ENCODE measurements at regions not wholly inside any gene's neighbourhood (a gene's known extent, or its start where the extent isn't known, plus 50 kb on each side); places are given as distances from the start of the nearest gene placed in this dataset.
"Not testable (repeated sequence)": the region's sequence is repeated elsewhere in the genome, so short reads cannot be mapped to it uniquely, and the experiment has no call there.

GRCh38 chr6:147441751-147442150 lies 66.7 kb upstream of the SAMD5 start:
- no peak for DNase-seq (ENCODE audit: low spot score)
- Mint-ChIP-seq H3K4me1 (ENCODE audit: low read depth) (peaks cover 12% of the 10 kb centered on the region), H3K36me3 (ENCODE audit: low read depth) (no peaks in the 10 kb centered on the region), H3K9me3 (ENCODE audit: low read depth) (no peaks in the 10 kb centered on the region), H3K4me3 (ENCODE audit: unreplicated experiment) (no peak overlapping the region), H3K27ac (ENCODE audit: unreplicated experiment) (peak overlapping the region; percentile 23), H3K27me3 (ENCODE audit: low read depth) (no peaks in the 10 kb centered on the region)
- no peak for TF ChIP-seq CTCF (IDR thresholded peaks at IDR 0.05)

- H3K36me3 Mint-ChIP-seq (ENCODE audit: low read depth), result no peaks in the 10 kb centered on the region
- no peaks in the 10 kb centered on the region for H3K27me3 Mint-ChIP-seq (ENCODE audit: low read depth)
- H3K27ac Mint-ChIP-seq (ENCODE audit: unreplicated experiment), result no peak overlapping the region
- H3K4me1 Mint-ChIP-seq (ENCODE audit: low read depth), result peaks cover 10% of the 10 kb centered on the region
- H3K4me3 Mint-ChIP-seq (ENCODE audit: unreplicated experiment), result no peak overlapping the region
- no peak for DNase-seq (ENCODE audit: low spot score)
- TF ChIP-seq CTCF (IDR thresholded peaks at IDR 0.05), result no peak
- no peaks in the 10 kb centered on the region for H3K9me3 Mint-ChIP-seq (ENCODE audit: low read depth)
Observed at GRCh38 chr6:147447835-147448611, 60.5 kb upstream of the SAMD5 start.

GRCh38 chr6:147448775-147449174 lies 59.7 kb upstream of the SAMD5 start:
- H3K4me3 Mint-ChIP-seq (ENCODE audit: unreplicated experiment), result no peak overlapping the region

GRCh38 chr6:147449405-147450161 lies 58.9 kb upstream of the SAMD5 start:
- Mint-ChIP-seq H3K27me3 (ENCODE audit: low read depth) (no peaks in the 10 kb centered on the region), H3K36me3 (ENCODE audit: low read depth) (no peaks in the 10 kb centered on the region), H3K9me3 (ENCODE audit: low read depth) (peaks cover under 1% of the 10 kb centered on the region), H3K4me3 (ENCODE audit: unreplicated experiment) (no peak overlapping the region), H3K27ac (ENCODE audit: unreplicated experiment) (peak overlapping the region; percentile 23), H3K4me1 (ENCODE audit: low read depth) (peaks cover 10% of the 10 kb centered on the region)
- TF ChIP-seq CTCF (IDR thresholded peaks at IDR 0.05), result no peak
- no peak for DNase-seq (ENCODE audit: low spot score)

More at GRCh38 chr6:147448775-147449174, 59.7 kb upstream of the SAMD5 start:
- Mint-ChIP-seq H3K27me3 (ENCODE audit: low read depth) (no peaks in the 10 kb centered on the region), H3K27ac (ENCODE audit: unreplicated experiment) (no peak overlapping the region), H3K36me3 (ENCODE audit: low read depth) (no peaks in the 10 kb centered on the region), H3K4me1 (ENCODE audit: low read depth) (peaks cover 10% of the 10 kb centered on the region), H3K9me3 (ENCODE audit: low read depth) (no peaks in the 10 kb centered on the region)
- no peak for TF ChIP-seq CTCF (IDR thresholded peaks at IDR 0.05)
- DNase-seq (ENCODE audit: low spot score), result no peak

GRCh38 chr6:147453361-147453760 lies 55.1 kb upstream of the SAMD5 start:
- no peak overlapping the region for H3K27ac Mint-ChIP-seq (ENCODE audit: unreplicated experiment)
- H3K4me3 Mint-ChIP-seq (ENCODE audit: unreplicated experiment), result no peak overlapping the region
- H3K36me3 Mint-ChIP-seq (ENCODE audit: low read depth), result no peaks in the 10 kb centered on the region

GRCh38 chr6:147454862-147455261 lies 53.6 kb upstream of the SAMD5 start:
- not testable (repeated sequence) for H3K4me1 Mint-ChIP-seq (ENCODE audit: low read depth); DNase-seq (ENCODE audit: low spot score); H3K9me3 Mint-ChIP-seq (ENCODE audit: low read depth); H3K36me3 Mint-ChIP-seq (ENCODE audit: low read depth); H3K27me3 Mint-ChIP-seq (ENCODE audit: low read depth); H3K4me3 Mint-ChIP-seq (ENCODE audit: unreplicated experiment); H3K27ac Mint-ChIP-seq (ENCODE audit: unreplicated experiment)

More at GRCh38 chr6:147453361-147453760, 55.1 kb upstream of the SAMD5 start:
- no peak for DNase-seq (ENCODE audit: low spot score)
- Mint-ChIP-seq H3K27me3 (ENCODE audit: low read depth) (no peaks in the 10 kb centered on the region), H3K9me3 (ENCODE audit: low read depth) (peaks cover 5% of the 10 kb centered on the region), H3K4me1 (ENCODE audit: low read depth) (peaks cover 5% of the 10 kb centered on the region)
- TF ChIP-seq CTCF (IDR thresholded peaks at IDR 0.05), result no peak
